Psoas muscle (tissue), 7 donors: ENCODE measurements at regions not wholly inside any gene's neighbourhood (a gene's known extent, or its start where the extent isn't known, plus 50 kb on each side); places are given as distances from the start of the nearest gene placed in this dataset.

Experiments used
- ATAC-seq, 4 donors: fragments of 200-7000 bp; cut with Tn5 transposase; one replicate each; pipeline ENCODE4 v1.9.1; 2020; ENCODE audit warnings: moderate library complexity in 3 of 4, mild to moderate bottlenecking in 2 of 4
- DNase-seq, 2 donors: peaks; one replicate each; pipeline ENCODE4 v3.0.0-alpha.2; 2020
- H3K27ac ChIP-seq: fragments of 200-600 bp; one replicate; pipeline ENCODE4 v1.8.0; 2022
- H3K27me3 ChIP-seq, 3 donors: fragments of 200-600 bp in 1 of 3; one replicate each; pipeline versions ENCODE4 v1.6.1 to v1.8.0; 2013 to 2022; ENCODE audit warnings: low read length in 2 of 3, mild to moderate bottlenecking in 2 of 3, moderate library complexity in 1 of 3; ENCODE audit not compliant: insufficient read depth in 3 of 3
- H3K36me3 ChIP-seq, 2 donors: fragments of 200-600 bp in 1 of 2; one replicate each; pipeline versions ENCODE4 v1.6.1 to v1.8.0; 2013 to 2022; ENCODE audit warnings: low read depth in 1 of 2, mild to moderate bottlenecking in 1 of 2, moderate library complexity in 1 of 2; ENCODE audit not compliant: insufficient read depth in 1 of 2
- H3K4me1 ChIP-seq: fragments of 200-600 bp; one replicate; pipeline ENCODE4 v1.8.0; 2022
- H3K4me3 ChIP-seq: fragments of 200-600 bp; one replicate; pipeline ENCODE4 v1.8.0; 2022; ENCODE audit warnings: mild to moderate bottlenecking
- H3K9me3 ChIP-seq: fragments of 200-600 bp; one replicate; pipeline ENCODE4 v1.8.0; 2022
- CTCF ChIP-seq: fragments of 200-600 bp; IDR thresholded peaks from one replicate; pipeline ENCODE4 v1.8.0; 2022; ENCODE audit warnings: antibody characterized with exemption
- WGBS, 3 donors: extraction: QIAGEN DNeasy Blood & Tissue Kit; methylation state at CpG; one replicate each; pipeline versions ENCODE4 v1.1.6 to v1.1.7; 2013; 5-methylcytosine and 5-hydroxymethylcytosine counted together
- intact Hi-C, 2 donors: fragments of 100-400 bp; cut with DNase I; formaldehyde crosslinking; loops; one replicate each; pipeline versions ENCODE4 v1.11.0 to v1.14.2; 2022
- donor health status: healthy with polysubstance abuse.
- donor health status: DM: no; HTN: no; CAD: no; lungs with moderate emphysema.
- donor health status: Bipolar disorder and iron deficiency.
- donor health status: healthy.
- donor health status: DM: yes; HTN: yes; CAD: no.
- donor health status: DM: no; HTN: no; CAD: no.
- donor health status: DM: yes; HTN: yes; CAD: no.

GRCh38 chr13:55073000-55073399 lies 2044.4 kb downstream of the OLFM4 start:
- H3K4me3 ChIP-seq = no peak overlapping the region
- H3K27me3 ChIP-seq = no peaks in the 10 kb centered on the region
- H3K4me1 ChIP-seq = no peaks in the 10 kb centered on the region
- TF ChIP-seq CTCF = no peak
- intact Hi-C loops = no loop called here
- 80 to 92% (median 81%) methylated on average over 3 of the region's 3 CpGs for WGBS, 3 donors
- no peaks in the 10 kb centered on the region for H3K9me3 ChIP-seq
- ATAC-seq (no peak), DNase-seq (no peak)
- no peak overlapping the region for H3K27ac ChIP-seq
- no peaks in the 10 kb centered on the region for H3K36me3 ChIP-seq

- 75 to 89% (median 83%) methylated on average over 5 of the region's 5 CpGs for WGBS, 3 donors
- no peak overlapping the region for H3K27ac ChIP-seq
- no peaks in the 10 kb centered on the region for H3K4me1 ChIP-seq
- H3K27me3 ChIP-seq = no peaks in the 10 kb centered on the region
- H3K36me3 ChIP-seq = no peaks in the 10 kb centered on the region
- no peak overlapping the region for H3K4me3 ChIP-seq
- no peak for DNase-seq
- intact Hi-C loops = no loop called here
- ATAC-seq = no peak
- TF ChIP-seq CTCF = no peak
- H3K9me3 ChIP-seq = no peaks in the 10 kb centered on the region
Measured at GRCh38 chr13:55084630-55085029, 2056.0 kb downstream of the OLFM4 start.

GRCh38 chr13:55087085-55087484 lies 2053.6 kb upstream of the PRR20A start:
- 66 to 78% (median 76%) methylated on average over 2 of the region's 2 CpGs for WGBS, 3 donors
- intact Hi-C loops = no loop called here

GRCh38 chr13:55090612-55091011 lies 2050.1 kb upstream of the PRR20A start:
- Histone ChIP-seq H3K27me3 (no peaks in the 10 kb centered on the region), H3K4me3 (no peak overlapping the region), H3K4me1 (no peaks in the 10 kb centered on the region), H3K9me3 (no peaks in the 10 kb centered on the region), H3K27ac (no peak overlapping the region), H3K36me3 (no peaks in the 10 kb centered on the region)
- no peak for TF ChIP-seq CTCF
- no peak for DNase-seq
- intact Hi-C loops = no loop called here
- no peak for ATAC-seq

More at GRCh38 chr13:55087085-55087484, 2053.6 kb upstream of the PRR20A start:
- ATAC-seq (no peak), DNase-seq (no peak)
- no peaks in the 10 kb centered on the region for H3K36me3 ChIP-seq
- no peak overlapping the region for H3K27ac ChIP-seq
- TF ChIP-seq CTCF = no peak
- H3K27me3 ChIP-seq = no peaks in the 10 kb centered on the region
- H3K4me1 ChIP-seq = no peaks in the 10 kb centered on the region
- H3K9me3 ChIP-seq = no peaks in the 10 kb centered on the region
- no peak overlapping the region for H3K4me3 ChIP-seq

GRCh38 chr13:55091172-55091571 lies 2049.5 kb upstream of the PRR20A start:
- no peaks in the 10 kb centered on the region for H3K9me3 ChIP-seq
- H3K27me3 ChIP-seq = no peaks in the 10 kb centered on the region
- H3K27ac ChIP-seq = no peak overlapping the region
- intact Hi-C loops = no loop called here
- H3K36me3 ChIP-seq = no peaks in the 10 kb centered on the region
- 51 to 55% (median 54%) methylated on average over 1 of the region's 1 CpG for WGBS, 3 donors
- H3K4me3 ChIP-seq = no peak overlapping the region
- TF ChIP-seq CTCF = no peak
- no peaks in the 10 kb centered on the region for H3K4me1 ChIP-seq
- DNase-seq (no peak), ATAC-seq (no peak)
